ENCODE measurements at regions not wholly inside any gene's neighbourhood (a gene's known extent, or its start where the extent isn't known, plus 50 kb on each side); places are given as distances from the start of the nearest gene placed in this dataset.

- DNase-seq (ENCODE audit: low spot score) = no peak
Observed at GRCh38 chr11:134761386-134761785, 349.3 kb upstream of the B3GAT1 start.

DNA sequence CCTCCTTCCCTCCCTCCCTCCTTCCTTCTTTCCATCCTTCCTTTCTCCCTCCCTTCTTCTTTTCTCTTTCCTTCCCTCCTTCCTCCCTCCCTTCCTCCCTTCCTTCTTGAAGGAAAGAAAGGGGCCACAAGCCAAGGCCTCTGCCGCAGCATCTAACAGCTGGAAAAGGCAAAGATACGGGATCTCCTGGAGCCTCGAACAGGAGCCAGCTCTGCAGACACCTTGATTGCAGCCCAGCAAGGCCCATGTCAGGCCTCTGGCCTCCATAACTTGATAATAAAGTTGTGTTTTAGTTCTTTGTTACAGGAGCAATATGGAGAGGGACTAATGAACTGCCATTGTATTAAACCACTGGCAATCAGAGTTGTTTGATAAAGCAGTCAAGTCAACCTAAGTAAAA is 348.9 kb upstream of the B3GAT1 start:
- no peak for DNase-seq (ENCODE audit: low spot score)

- DNase-seq (ENCODE audit: low spot score) = no peak
Observed at GRCh38 chr11:134760299-134760698, 348.3 kb upstream of the B3GAT1 start.

GRCh38 chr11:134759855-134760254 is 347.8 kb upstream of the B3GAT1 start:
- DNase-seq (ENCODE audit: low spot score) = no peak

DNA sequence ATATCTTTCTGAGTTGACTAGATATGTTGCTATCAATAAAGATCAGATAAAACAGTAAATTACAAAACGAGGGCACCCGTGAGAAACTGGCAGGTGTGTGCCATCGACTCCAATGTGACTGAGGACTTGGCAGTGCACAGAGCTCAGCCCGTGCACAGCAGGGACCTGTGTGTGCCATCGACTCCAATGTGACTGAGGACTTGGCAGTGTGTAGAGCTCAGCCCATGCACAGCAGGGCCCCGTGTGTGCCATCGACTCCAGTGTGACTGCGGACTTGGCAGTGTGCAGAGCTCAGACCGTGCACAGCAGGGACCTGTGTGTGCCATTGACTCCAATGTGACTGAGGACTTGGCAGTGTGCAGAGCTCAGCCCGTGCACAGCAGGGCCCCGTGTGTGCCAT is 347.2 kb upstream of the B3GAT1 start:
- no peak for DNase-seq (ENCODE audit: low spot score)

DNA sequence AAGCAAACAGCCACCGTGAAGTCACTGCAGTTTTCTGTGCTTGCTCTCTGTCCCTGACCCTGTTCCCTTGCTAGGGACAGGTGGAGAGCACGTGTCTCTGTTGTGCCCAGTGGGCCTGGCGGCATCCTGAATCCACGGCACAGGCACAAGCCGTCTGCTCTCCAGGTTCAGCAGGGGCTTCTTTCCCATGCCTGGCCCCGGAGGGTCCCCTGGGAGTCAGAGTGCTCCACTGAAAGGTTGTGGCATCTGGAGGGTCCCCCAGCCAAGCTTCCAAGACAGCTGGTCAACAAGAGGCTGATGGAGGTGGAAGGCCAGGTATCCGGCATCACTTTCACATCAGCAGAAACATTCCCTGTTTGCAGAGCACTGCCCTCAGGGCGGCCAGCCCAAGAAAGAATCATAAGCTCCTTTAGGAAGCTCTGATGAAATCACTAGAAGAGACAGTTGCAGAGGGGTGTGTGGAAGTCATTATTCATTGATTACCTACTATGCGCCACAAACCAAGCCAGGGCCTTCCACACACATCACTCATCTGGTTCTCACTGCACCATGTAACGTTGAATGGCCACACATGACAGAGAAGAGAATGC is 346.4 kb upstream of the B3GAT1 start:
- DNase-seq (ENCODE audit: low spot score) = no peak

DNA sequence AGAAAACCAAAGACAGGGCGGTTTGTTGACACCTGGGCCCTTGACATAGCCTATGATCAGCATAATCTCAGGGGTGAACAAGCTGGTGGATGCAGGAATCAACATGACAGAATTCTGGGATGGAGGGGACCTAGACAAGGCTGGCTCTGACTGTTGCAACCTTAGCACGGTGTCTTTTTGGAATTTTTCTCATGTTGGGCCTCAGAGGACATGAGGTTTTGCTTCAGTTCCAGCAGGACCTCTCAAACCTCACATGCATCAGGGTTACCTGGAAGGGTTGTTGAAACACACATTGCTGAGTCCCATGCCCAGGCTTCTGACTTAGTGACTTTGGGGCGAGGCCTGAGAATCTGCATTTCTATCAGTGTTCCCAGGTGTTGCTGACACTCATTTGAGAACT is 345.6 kb upstream of the B3GAT1 start:
- DNase-seq (ENCODE audit: low spot score) = no peak

GRCh38 chr11:134756811-134757540 is 344.9 kb upstream of the B3GAT1 start:
- DNase-seq (ENCODE audit: low spot score) = no peak

DNA sequence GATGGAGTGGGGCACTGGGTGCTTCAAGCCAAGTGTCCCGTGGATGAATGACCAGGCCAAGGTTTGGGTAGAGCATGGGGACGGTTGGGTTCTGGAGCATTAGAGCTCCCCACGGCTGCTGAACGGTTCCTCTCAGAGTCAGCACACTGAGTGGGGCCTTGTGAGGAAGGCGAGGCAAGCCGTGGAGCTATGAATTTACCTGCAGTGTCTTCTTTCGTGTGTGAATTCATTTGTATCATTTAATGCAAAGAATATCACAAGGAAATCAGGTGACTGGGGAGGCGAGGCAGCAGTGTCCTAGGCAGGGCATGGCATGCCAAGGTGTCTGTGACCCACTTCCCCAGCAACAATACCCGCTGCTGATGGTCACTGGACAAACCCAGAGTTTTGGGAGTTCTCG is 343.5 kb upstream of the B3GAT1 start:
- DNase-seq (ENCODE audit: low spot score) = no peak

GRCh38 chr11:134754521-134755198 is 342.6 kb upstream of the B3GAT1 start:
- DNase-seq (ENCODE audit: low spot score) = no peak

DNA sequence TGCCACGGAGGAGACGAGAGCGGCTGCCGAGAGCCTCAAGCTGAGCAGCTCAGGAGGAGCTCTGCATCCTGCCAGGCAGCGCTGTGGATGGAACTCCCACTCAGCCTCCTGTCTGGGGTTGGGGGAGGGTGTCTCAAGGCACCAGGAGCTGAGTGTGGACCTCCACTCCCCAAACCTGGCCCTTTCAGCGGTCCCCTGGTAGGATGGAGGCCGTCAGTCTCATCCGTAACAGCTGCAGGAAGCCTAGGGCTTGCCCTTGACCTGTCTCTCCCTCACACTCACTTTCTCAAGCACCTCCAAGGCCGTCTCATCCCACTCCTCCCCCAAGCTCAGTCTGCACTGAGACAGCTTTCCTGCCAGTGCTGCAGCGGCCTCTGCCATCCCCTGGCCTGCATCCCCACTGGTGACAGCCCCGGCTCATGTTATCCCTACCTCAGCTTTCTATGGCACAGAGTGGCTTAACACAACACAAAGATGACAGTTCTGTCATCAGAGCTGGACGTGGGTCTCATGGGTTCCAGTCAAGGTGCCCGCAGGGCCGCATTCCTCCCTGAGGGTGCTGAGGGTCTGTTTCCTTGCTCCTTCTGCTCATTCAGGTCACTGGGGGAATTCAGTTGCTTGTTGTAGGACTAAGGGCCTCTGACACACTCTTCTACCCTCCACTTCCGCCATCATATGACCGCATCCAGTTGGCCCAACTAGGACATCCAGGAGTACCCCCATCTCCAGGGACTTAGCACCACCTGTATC is 341.9 kb upstream of the B3GAT1 start:
- no peak for DNase-seq (ENCODE audit: low spot score)

- DNase-seq (ENCODE audit: low spot score) = no peak
Observed at GRCh38 chr11:134752964-134753770, 341.1 kb upstream of the B3GAT1 start.

DNA sequence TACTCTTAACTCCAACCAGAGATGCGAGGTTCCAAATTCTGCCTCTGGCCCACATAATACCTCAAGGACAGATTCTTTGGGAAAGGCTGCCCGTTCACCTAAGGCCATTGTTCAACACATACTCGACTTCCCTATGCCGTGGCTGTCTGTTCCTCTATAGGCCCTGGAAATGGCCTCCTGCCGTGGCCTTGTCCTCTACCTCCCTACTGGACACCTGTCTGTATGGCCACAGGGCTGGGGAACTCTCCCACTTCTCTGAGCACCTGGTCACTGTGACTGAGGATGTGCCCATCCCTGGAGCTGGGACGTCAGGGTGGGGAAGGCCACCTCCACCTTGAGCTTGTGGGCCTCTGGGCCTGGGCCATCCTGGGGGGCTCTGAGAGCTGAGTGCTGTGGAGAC is 340.5 kb upstream of the B3GAT1 start:
- DNase-seq (ENCODE audit: low spot score) = no peak

GRCh38 chr11:134751766-134752165 is 339.7 kb upstream of the B3GAT1 start:
- DNase-seq (ENCODE audit: low spot score) = no peak

DNA sequence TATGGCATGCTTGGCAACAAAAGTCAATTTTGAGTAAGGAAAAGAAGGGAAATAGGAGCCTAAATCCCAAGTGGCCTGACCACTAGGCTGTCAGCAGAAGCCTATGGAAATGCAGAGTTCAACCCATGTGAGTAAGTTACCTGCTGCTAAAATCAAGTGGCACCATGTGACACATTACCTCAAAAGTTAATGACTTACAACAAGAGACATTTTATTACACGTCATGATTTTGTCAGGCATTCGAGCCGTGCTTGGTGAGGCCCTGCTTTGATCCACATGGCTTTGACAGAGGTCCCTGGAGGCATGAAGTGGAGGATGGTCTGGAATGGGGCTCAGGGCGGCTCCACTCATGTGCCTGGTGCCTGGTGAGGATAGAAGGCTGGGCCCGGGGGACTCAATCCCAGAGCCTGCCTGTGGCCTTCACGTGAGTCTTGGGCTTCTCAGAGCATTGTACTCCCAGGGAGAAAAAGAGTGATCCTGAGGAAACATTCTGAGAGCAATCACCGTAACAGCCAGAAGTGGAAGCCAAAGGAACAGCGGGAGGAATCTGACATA is 339.1 kb upstream of the B3GAT1 start:
- no peak for DNase-seq (ENCODE audit: low spot score)

DNA sequence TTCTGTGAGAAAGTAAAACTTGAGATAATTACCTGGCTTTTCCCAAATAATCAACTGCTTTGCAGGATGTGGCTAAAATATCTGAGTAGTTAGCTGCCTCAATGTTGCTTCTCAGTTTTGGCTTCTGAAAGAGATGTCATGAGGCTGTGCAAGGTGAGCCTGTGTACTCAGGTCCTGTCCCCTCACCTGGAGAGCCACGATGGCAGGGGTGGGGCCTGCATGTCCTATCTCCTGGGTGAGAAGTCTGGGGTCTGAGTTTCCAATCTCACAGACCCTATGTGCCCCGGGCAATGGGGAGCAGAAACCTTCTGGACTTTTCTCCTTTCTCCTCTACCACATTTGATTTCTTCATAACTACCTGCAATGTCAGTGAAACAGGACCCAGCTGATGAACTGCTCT is 338.6 kb upstream of the B3GAT1 start:
- no peak for DNase-seq (ENCODE audit: low spot score)

DNA sequence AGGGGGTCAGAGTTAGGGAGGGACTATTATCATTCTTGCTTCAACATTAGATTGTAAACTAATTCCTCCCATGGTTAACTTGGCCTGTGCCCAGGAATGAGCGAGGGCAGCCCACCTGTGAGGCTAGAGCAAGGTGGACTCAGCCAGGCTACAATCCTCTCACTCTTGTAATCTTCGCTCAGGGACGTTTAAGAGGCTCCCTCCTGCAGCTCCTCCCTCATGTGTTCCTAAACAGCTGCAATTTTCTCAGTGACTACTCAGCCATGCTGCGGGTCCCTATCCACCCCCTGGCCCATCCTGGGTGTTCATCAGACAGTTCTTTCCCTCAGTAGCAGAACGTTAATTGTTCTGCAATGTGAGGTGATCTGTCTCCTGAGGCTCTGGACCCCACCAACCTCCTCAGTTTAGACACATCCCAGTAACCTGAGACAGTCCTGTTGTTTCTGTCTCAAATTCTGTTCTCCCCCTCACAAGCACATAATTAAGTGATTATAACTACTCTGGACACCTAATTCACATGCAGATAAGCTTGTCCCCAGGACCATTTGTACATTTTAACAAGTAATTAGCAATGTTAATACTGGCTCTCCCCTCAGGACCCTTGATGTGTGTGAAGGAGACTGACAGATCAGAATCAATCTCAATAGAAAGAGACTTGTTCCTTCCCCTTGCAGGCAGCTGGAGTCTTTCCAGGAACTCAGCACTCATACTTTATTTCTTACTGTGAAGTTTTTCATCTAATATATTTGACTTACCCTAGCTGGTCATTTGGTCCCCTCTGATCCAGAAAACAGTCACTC is 337.2 kb upstream of the B3GAT1 start:
- DNase-seq (ENCODE audit: low spot score) = no peak

DNA sequence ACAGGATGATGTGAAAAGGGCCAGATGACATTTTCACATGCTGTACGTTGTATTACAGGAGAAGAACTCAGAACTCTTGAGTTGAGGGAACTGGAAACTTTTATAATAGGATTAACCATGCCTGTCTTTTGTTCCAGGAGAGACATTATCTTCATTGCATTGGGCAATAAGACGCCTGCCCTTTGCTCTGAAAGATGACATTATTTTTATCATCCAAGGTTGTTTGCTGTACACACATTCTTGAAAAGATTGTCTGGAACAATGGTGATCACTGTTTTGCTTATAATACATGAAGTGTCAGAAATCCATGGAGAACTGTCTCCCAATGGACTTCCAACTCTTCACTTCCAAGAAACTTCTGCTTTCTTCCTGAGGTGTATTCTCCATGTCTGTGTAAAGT is 334.6 kb upstream of the B3GAT1 start:
- no peak for DNase-seq (ENCODE audit: low spot score)

DNA sequence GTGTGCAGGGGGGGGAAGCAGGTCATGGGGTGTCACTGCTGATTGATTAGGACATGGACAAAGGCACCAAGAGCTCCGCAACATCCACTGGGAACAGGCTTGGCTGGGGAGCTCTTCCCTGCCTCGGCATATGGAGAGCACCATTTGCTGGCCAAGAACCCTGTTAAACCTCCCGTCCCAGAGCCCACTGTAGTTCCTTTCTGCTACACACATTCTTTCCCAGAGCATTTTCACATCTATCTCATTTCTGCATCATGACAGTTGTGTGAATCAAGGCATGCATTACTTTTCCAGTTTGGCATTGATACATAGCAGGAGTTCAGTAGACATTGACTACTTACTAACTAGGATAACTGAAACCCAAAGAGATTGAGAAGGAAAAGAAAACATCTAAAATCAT is 333.4 kb upstream of the B3GAT1 start:
- DNase-seq (ENCODE audit: low spot score) = no peak

DNA sequence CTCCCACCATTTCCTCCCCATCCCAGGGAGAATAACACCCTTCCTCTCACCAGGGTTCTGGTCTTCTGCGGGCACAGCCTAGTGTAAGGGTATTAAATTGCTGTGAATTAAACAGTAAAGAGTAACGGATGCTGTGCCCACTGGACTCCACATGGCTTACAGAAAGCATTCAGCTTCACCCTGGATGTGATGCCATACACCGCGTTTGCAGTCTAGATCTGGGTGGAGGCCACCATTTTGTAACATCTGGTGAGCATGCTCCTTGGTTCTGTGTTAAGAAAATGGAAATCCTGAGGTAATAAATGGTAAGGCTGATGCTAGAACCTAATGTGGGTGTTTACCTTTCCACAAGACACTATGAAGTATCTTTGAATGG is 331.8 kb upstream of the B3GAT1 start:
- no peak for DNase-seq (ENCODE audit: low spot score)
